Activated CD8-positive, alpha-beta T cell treated with anti-CD3 and anti-CD28 coated beads, Interleukin-2, amount 10 ng/mL, durations not matched to agents 7 days and 5 days (primary cell): ENCODE measurements at regions not wholly inside any gene's neighbourhood (a gene's known extent, or its start where the extent isn't known, plus 50 kb on each side); places are given as distances from the start of the nearest gene placed in this dataset.
"Not testable (repeated sequence)": the region's sequence is repeated elsewhere in the genome, so short reads cannot be mapped to it uniquely, and the experiment has no call there.

ENCODE experiments used
- ATAC-seq: fragments of 150-1000 bp; cut with Tn5 transposase; one replicate; pipeline ENCODE4 v1.10.0; 2021; ENCODE audit warnings: moderate library complexity
- CTCF ChIA-PET: fragments of 350-600 bp; sonication (Branson Sonifier 250); formaldehyde crosslinking; loops from one replicate; lab custom pipeline; 2021; ENCODE audit warnings: antibody characterized with exemption; lab: Charles Lee
- POLR2A ChIA-PET: fragments of 350-600 bp; sonication (Branson Sonifier 250); formaldehyde crosslinking; loops from one replicate; lab custom pipeline; 2021; ENCODE audit warnings: antibody characterized with exemption; lab: Charles Lee
- DNase-seq: peaks from one replicate; pipeline ENCODE4 v3.0.0-alpha.2; 2020
- H3K27ac Mint-ChIP-seq: one replicate; pipeline ENCODE4 v1.8.0; 2021; ENCODE audit warnings: mild to moderate bottlenecking, mixed read lengths
- H3K27me3 Mint-ChIP-seq: one replicate; pipeline ENCODE4 v1.8.0; 2021; ENCODE audit warnings: low read depth, mixed read lengths
- H3K36me3 Mint-ChIP-seq: one replicate; pipeline ENCODE4 v1.8.0; 2021; ENCODE audit warnings: low read depth, mixed read lengths
- H3K4me1 Mint-ChIP-seq: one replicate; pipeline ENCODE4 v1.8.0; 2021; ENCODE audit warnings: low read depth, mixed read lengths
- H3K4me3 Mint-ChIP-seq: one replicate; pipeline ENCODE4 v1.8.0; 2021; ENCODE audit warnings: mild to moderate bottlenecking, mixed read lengths
- H3K9me3 Mint-ChIP-seq: one replicate; pipeline ENCODE4 v1.8.0; 2022; ENCODE audit warnings: mixed read lengths; ENCODE audit not compliant: insufficient read depth

GRCh38 chr12:42886160-42886559 lies 296.6 kb upstream of the PRICKLE1 start:
- H3K36me3 Mint-ChIP-seq = no peaks in the 10 kb centered on the region
- H3K4me3 Mint-ChIP-seq = no peak overlapping the region
- ChIA-PET POLR2A (no interaction called here), CTCF (no interaction called here)
- no peak for ATAC-seq
- no peaks in the 10 kb centered on the region for H3K27me3 Mint-ChIP-seq
- no peaks in the 10 kb centered on the region for H3K4me1 Mint-ChIP-seq
- no peak overlapping the region for H3K27ac Mint-ChIP-seq
- no peak for DNase-seq
- no peaks in the 10 kb centered on the region for H3K9me3 Mint-ChIP-seq

DNA sequence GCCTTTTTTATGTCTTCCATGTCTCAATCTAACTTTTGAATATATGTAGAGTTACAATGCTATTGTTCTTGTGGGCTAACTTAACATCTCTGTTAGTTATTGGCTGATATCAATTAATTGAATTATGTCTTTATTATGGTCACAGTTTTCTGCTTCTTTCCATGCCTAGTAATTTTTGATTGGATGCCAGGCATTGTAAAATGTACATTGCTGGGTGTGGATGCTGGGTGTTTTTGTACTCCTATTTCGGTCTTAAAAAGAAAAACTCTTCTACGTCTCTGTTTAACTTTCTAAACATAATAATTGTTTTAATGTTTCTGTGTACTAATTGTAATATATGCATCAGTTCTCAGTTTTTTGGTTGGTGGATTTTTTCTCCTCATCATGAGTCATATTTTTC lies 296.1 kb upstream of the PRICKLE1 start:
- Mint-ChIP-seq H3K4me3 (no peak overlapping the region), H3K36me3 (no peaks in the 10 kb centered on the region), H3K27ac (no peak overlapping the region), H3K4me1 (no peaks in the 10 kb centered on the region), H3K9me3 (peaks cover 2% of the 10 kb centered on the region), H3K27me3 (no peaks in the 10 kb centered on the region)
- ATAC-seq = no peak
- DNase-seq = no peak
- ChIA-PET CTCF (no interaction called here), POLR2A (no interaction called here)

GRCh38 chr12:42884116-42884515 lies 294.6 kb upstream of the PRICKLE1 start:
- ChIA-PET CTCF (no interaction called here), POLR2A (no interaction called here)
- no peaks in the 10 kb centered on the region for H3K4me1 Mint-ChIP-seq
- no peaks in the 10 kb centered on the region for H3K27me3 Mint-ChIP-seq
- no peak overlapping the region for H3K27ac Mint-ChIP-seq
- H3K9me3 Mint-ChIP-seq = peaks cover 4% of the 10 kb centered on the region
- H3K4me3 Mint-ChIP-seq = no peak overlapping the region
- DNase-seq (no peak), ATAC-seq (no peak)
- H3K36me3 Mint-ChIP-seq = no peaks in the 10 kb centered on the region

DNA sequence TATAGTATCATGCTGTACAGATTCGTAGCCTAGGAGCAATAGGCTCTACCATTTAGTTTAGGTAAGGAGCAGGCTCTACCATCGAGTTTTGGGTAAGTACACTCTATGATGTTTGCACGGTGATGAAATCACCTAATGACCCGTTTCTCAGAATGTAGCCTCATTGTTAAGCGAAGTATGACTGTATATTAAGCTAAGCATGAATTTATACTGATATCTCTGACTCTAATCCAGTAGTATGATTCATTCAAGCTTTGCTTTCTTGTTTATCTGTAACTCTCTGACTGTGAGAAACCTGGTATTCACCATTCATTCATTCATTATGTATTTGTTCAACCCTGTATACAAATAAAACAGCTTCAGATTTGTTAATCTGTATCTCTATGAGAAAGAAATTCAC lies 283.9 kb upstream of the PRICKLE1 start:
- no peak overlapping the region for H3K27ac Mint-ChIP-seq
- H3K4me1 Mint-ChIP-seq = no peaks in the 10 kb centered on the region
- DNase-seq (no peak), ATAC-seq (no peak)
- no peak overlapping the region for H3K4me3 Mint-ChIP-seq
- peaks cover 4% of the 10 kb centered on the region for H3K9me3 Mint-ChIP-seq
- CTCF ChIA-PET = no interaction called here
- H3K27me3 Mint-ChIP-seq = no peaks in the 10 kb centered on the region
- no peaks in the 10 kb centered on the region for H3K36me3 Mint-ChIP-seq
- POLR2A ChIA-PET = no interaction called here

GRCh38 chr12:42871816-42872215 lies 282.3 kb upstream of the PRICKLE1 start:
- H3K4me1 Mint-ChIP-seq = no peaks in the 10 kb centered on the region
- ChIA-PET POLR2A (no interaction called here), CTCF (no interaction called here)
- ATAC-seq (no peak), DNase-seq (no peak)
- H3K36me3 Mint-ChIP-seq = no peaks in the 10 kb centered on the region
- H3K4me3 Mint-ChIP-seq = no peak overlapping the region
- no peak overlapping the region for H3K27ac Mint-ChIP-seq
- no peaks in the 10 kb centered on the region for H3K9me3 Mint-ChIP-seq
- no peaks in the 10 kb centered on the region for H3K27me3 Mint-ChIP-seq

DNA sequence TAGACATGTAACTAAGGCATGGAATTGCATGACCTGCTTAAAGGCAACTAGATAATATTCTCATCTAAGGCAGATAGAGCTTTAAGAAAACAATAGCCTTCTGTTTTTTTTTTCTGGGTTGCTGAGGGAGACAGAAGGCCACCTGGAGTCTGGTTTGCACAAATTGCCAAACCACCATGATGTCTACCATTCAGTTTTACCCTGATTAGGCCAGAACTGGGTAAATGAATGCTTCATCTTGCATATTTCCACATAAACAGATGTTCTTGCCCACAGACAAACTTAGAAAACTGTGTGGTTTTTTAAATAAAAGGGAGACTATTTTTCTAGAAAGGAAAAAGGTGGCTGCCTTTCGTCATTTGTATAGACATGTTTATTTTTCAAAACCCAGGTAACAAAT lies 278.7 kb upstream of the PRICKLE1 start:
- ATAC-seq (no peak), DNase-seq (no peak)
- Mint-ChIP-seq H3K27me3 (no peaks in the 10 kb centered on the region), H3K9me3 (no peaks in the 10 kb centered on the region), H3K36me3 (no peaks in the 10 kb centered on the region), H3K4me1 (no peaks in the 10 kb centered on the region), H3K4me3 (no peak overlapping the region), H3K27ac (no peak overlapping the region)
- CTCF ChIA-PET = no interaction called here
- POLR2A ChIA-PET = no interaction called here

GRCh38 chr12:42865282-42865681 lies 275.7 kb upstream of the PRICKLE1 start:
- DNase-seq = no peak
- no peak overlapping the region for H3K4me3 Mint-ChIP-seq
- H3K27me3 Mint-ChIP-seq = no peaks in the 10 kb centered on the region
- ATAC-seq = no peak
- POLR2A ChIA-PET = interaction anchor here (0.5 kb wide), 1 partner anchor 451 kb away, joined by 3 read pairs; no protein-coding TSS in a partner anchor
- H3K27ac Mint-ChIP-seq = no peak overlapping the region
- H3K9me3 Mint-ChIP-seq = no peaks in the 10 kb centered on the region
- CTCF ChIA-PET = no interaction called here
- no peaks in the 10 kb centered on the region for H3K36me3 Mint-ChIP-seq
- H3K4me1 Mint-ChIP-seq = no peaks in the 10 kb centered on the region

GRCh38 chr12:42862055-42862454 lies 272.5 kb upstream of the PRICKLE1 start:
- ATAC-seq (no peak), DNase-seq (no peak)
- POLR2A ChIA-PET = no interaction called here
- Mint-ChIP-seq H3K27me3 (no peaks in the 10 kb centered on the region), H3K4me3 (no peak overlapping the region), H3K27ac (no peak overlapping the region), H3K9me3 (no peaks in the 10 kb centered on the region), H3K36me3 (no peaks in the 10 kb centered on the region), H3K4me1 (no peaks in the 10 kb centered on the region)
- CTCF ChIA-PET = no interaction called here

DNA sequence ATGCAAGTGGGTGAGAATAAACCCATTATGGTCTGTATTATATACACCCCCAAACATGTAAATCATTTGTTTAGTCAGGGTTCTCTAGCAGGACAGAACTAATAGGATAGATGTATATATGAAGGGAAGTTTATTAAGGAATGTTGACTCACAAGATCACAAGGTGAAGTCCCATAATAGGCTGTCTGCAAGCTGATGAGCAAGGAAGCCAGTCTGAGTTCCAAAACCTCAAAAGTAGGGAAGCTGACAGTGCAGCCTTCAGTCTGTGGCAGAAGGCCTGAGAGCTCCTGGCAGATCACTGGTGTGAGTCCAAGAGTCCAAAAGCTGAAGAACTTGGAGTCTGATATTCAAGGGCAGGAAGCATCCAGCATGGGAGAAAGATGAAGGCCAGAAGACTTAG lies 270.8 kb upstream of the PRICKLE1 start:
- CTCF ChIA-PET, H3K27me3 Mint-ChIP-seq, ATAC-seq, H3K4me1 Mint-ChIP-seq, H3K4me3 Mint-ChIP-seq, H3K27ac Mint-ChIP-seq, DNase-seq, H3K9me3 Mint-ChIP-seq, H3K36me3 Mint-ChIP-seq, POLR2A ChIA-PET: not testable (repeated sequence)

GRCh38 chr12:42859612-42860011 lies 270.1 kb upstream of the PRICKLE1 start:
- no peaks in the 10 kb centered on the region for H3K27me3 Mint-ChIP-seq
- no peaks in the 10 kb centered on the region for H3K4me1 Mint-ChIP-seq
- no peak overlapping the region for H3K4me3 Mint-ChIP-seq
- ChIA-PET CTCF (no interaction called here), POLR2A (no interaction called here)
- H3K36me3 Mint-ChIP-seq = no peaks in the 10 kb centered on the region
- H3K9me3 Mint-ChIP-seq = no peaks in the 10 kb centered on the region
- ATAC-seq (no peak), DNase-seq (no peak)
- H3K27ac Mint-ChIP-seq = no peak overlapping the region

- Mint-ChIP-seq H3K4me3 (no peak overlapping the region), H3K9me3 (no peaks in the 10 kb centered on the region), H3K27ac (no peak overlapping the region), H3K4me1 (no peaks in the 10 kb centered on the region), H3K36me3 (no peaks in the 10 kb centered on the region), H3K27me3 (no peaks in the 10 kb centered on the region)
- ATAC-seq = no peak
- POLR2A ChIA-PET = no interaction called here
- DNase-seq = no peak
- CTCF ChIA-PET = no interaction called here
Measured at GRCh38 chr12:42857106-42857505, 267.6 kb upstream of the PRICKLE1 start.

DNA sequence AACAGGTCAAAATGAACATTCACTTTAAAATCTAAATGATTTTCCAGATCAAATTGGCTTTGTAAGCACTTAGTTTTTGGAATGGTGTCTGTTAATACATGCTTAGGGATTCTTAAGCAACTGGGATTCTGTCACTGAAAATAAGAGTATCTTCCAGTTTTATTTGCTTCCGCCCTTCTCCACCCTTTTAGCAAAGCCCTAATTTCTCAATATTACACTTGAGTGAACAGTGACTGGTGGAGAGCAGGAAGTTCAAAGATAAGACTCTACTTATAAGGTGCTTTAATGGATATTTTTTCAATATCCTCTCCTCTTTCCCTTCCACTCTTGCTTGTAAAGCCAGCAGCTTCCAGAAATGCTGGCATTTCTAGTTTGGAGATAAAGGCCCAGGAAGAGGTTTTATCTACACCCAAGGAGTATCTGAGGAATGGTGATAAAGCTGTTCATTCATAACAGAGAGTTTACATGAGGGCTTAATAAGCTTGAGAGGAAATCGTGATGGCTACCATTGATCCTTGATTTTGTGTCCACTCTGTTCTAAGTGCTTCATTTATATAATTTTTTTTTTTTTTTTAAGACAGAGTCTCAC lies 265.9 kb upstream of the PRICKLE1 start:
- CTCF ChIA-PET = no interaction called here

DNA sequence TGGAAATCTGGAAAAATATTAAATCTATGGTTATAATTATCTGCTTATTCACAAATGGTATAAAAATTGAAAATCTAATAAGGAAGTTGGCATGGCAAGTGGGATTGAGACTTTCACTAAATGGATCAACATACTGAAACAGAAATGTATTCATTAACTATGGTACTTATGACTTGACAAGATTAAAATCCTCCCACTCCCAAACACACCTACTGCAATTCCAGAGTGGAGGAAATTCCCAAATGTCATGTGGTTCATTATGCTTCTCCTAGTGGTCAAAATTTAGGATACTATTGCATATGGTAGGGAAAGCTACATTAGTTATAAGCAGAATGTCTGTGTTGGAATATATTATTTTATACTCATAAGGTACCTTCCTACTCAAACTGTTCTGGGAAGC lies 265.3 kb upstream of the PRICKLE1 start:
- POLR2A ChIA-PET = no interaction called here
- ATAC-seq (no peak), DNase-seq (no peak)
- H3K27ac Mint-ChIP-seq = no peak overlapping the region
- H3K36me3 Mint-ChIP-seq = no peaks in the 10 kb centered on the region
- no peaks in the 10 kb centered on the region for H3K27me3 Mint-ChIP-seq
- CTCF ChIA-PET = no interaction called here
- H3K4me1 Mint-ChIP-seq = no peaks in the 10 kb centered on the region
- H3K4me3 Mint-ChIP-seq = no peak overlapping the region
- H3K9me3 Mint-ChIP-seq = no peaks in the 10 kb centered on the region

More for the DNA sequence above, 265.9 kb upstream of the PRICKLE1 start:
- Mint-ChIP-seq H3K4me3 (no peak overlapping the region), H3K27ac (no peak overlapping the region), H3K27me3 (no peaks in the 10 kb centered on the region), H3K9me3 (no peaks in the 10 kb centered on the region), H3K36me3 (no peaks in the 10 kb centered on the region), H3K4me1 (no peaks in the 10 kb centered on the region)
- POLR2A ChIA-PET = no interaction called here
- no peak for ATAC-seq
- DNase-seq = no peak
